Effector CD4-positive, alpha-beta T cell (primary cell): ENCODE measurements at regions not wholly inside any gene's neighbourhood (a gene's known extent, or its start where the extent isn't known, plus 50 kb on each side); places are given as distances from the start of the nearest gene placed in this dataset.
"Not testable (repeated sequence)": the region's sequence is repeated elsewhere in the genome, so short reads cannot be mapped to it uniquely, and the experiment has no call there.

Experiments
- DNase-seq: peaks from one replicate; pipeline ENCODE4 v3.0.0-alpha.2; 2020

GRCh38 chr1:55546553-55546952 lies 331.4 kb upstream of the USP24 start:
- no peak for DNase-seq

GRCh38 chr1:55544826-55545225 lies 329.7 kb upstream of the USP24 start:
- no peak for DNase-seq

DNA sequence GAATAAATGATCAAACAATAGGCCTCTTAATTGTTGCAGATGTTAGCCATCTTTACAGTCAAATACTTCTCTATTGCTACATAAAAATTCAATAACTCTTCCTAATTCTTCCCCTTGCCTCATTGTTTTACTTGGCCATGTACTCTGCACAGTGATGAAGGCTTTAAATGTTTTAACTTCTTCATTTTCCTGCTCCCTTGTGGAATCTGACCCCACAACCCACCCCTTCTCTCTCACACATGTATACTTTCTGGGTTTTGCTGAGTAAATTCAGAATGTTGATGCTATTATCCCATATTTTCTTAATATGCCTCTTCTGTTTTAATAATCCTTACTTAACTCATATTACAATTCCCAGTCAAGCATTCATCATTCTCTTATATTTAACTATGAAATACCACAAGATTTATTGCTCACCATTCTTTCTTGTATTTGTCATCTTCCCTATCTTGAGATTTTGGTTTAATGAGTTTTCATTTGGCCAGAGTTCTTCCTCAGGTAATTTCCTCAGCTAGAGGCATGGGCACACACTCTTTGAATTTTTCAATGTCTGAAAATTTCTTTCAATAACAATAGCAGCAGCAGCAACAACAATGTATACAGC lies 327.8 kb upstream of the USP24 start:
- DNase-seq, result no peak

DNA sequence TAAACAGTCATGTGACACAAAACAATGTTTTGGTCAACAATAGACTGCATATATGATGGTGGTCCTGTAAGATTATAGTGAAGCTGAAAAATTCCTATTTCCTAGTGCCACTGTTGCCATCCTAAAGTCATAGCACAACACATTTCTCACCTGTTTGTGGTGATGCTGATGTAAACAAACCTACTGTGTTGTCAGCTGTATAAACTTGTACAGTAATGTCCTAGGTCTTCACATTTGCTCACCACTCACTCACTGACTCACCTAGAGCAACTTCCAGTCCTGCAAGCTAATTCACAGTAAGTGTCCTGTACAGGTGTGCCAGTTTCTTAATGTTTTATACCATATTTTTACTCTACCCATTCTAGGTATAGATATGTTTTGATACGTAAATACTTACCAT lies 326.1 kb upstream of the USP24 start:
- no peak for DNase-seq

- DNase-seq, result no peak
These were observed 324.7 kb upstream of the USP24 start for GRCh38 chr1:55539652-55540512.

GRCh38 chr1:55538428-55538827 lies 323.3 kb upstream of the USP24 start:
- no peak for DNase-seq

GRCh38 chr1:55536545-55536865 lies 321.3 kb upstream of the USP24 start:
- DNase-seq, result no peak

GRCh38 chr1:55535724-55536544 lies 320.8 kb upstream of the USP24 start:
- DNase-seq, result no peak

DNA sequence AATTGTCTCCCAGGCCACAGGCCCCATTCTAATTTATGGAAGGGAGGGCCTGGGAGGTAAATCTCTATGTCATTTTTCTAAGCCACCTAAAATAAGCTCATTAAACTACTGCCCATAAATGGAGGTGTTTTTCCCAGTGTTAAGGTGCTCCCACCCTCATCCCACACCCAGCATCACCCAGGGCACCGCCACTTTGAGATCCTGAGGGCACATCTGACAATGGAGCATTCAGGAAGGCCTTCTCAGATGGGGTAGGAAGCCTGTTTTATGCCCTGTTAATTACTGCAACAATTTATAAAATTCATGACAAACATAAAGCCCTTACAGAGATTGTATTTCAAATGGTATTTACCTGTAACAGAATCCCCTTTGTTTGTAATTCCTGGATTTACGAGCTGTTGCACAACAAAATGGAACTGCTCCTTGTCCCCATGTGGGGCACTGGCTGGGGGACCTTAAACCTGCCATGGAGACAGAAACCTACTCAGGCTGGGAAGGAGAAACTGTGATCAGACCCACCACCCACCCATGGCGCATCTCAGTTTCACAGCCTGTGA lies 319.5 kb upstream of the USP24 start:
- no peak for DNase-seq

GRCh38 chr1:55531644-55532043 lies 316.5 kb upstream of the USP24 start:
- no peak for DNase-seq

DNA sequence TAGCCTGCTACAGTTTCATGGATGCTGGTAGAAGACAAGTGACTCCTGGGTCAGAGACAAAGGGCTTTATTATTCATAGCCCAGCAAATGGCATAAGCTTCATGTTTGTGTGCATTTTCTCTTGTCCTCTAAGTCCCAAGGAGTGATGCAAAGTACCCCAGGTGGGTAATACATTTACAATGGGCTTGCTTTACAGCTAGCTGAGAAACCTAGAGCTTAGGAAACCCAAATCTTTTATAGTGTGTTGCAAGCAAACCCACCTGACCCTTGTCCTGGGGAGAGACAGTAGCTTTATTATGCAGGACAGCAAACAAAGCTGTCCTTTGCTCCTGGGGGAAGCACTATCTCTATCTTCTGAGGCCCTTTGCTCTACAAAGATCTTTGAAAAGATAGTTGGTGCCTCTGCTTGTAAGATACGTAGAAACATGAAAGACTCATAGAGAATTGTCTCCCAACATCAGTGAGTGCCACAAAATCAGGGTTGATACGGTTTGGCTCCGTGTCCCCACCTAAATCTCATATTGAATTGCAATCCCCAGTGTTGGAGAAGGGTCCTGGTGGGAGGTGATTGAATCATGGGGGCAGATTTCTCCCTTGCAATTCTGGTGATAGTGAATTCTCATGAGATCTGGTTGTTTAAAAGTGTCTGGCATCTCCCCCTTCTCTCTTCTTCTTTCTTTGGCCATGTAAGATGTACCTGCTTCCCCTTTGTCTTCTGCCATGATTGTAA lies 315.8 kb upstream of the USP24 start:
- no peak for DNase-seq

DNA sequence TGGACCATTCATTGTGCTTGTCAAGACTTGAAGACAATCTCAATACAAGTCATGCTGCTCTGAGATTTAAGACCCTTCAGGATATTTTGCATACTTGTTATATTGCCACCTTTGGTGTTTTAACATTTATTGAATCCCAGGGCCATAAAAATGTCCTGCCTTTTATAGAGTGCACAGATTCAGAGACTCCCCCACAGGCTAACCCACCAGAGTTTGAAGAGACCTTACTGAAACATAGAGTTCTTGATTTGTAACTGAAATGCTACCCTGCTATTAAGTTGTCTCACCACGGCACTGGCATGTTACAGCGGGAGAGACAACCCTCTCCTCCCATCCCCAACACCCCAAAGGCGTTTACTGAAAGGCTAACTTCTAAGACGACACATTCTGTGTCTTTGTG lies 313.9 kb upstream of the USP24 start:
- DNase-seq, result no peak

DNA sequence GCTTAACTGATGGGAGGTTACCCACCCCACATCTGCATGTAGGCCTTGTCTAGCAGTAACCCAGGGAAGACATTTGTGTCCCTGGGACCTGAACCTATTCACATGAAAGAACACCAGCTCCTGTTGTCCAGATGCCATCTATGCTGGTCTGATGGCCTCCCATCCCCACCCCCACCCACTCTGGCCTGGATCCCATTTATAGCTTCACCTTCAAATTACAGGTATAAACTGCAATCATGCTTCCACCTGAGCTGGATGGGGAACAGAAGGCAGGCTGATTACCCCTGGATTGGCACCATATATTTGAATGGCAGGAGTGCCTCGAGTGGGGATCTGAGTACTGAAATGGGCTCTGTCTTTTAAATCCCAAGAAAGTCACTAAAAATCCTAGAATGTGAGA lies 312.7 kb upstream of the USP24 start:
- no peak for DNase-seq

DNA sequence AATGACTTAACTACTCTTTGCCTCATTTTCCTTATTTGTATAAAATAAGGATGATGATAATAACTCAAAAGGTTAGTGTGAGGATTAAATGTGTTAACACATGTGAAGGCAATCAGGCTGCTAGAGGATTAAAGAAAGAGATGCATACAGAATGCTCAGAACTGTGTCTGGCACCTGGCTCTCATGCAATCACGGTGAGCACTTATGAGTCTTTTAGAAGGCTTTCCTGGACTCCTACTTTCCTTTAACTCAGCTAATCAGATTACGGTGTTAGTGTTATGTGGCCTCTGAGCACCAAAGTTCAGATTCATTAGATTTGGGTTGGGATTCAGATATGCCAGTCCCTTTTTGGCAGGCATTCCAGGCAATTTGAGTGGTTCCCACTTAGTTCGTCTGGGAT lies 311.6 kb upstream of the USP24 start:
- no peak for DNase-seq

GRCh38 chr1:55524006-55524405 lies 308.8 kb upstream of the USP24 start:
- no peak for DNase-seq

DNA sequence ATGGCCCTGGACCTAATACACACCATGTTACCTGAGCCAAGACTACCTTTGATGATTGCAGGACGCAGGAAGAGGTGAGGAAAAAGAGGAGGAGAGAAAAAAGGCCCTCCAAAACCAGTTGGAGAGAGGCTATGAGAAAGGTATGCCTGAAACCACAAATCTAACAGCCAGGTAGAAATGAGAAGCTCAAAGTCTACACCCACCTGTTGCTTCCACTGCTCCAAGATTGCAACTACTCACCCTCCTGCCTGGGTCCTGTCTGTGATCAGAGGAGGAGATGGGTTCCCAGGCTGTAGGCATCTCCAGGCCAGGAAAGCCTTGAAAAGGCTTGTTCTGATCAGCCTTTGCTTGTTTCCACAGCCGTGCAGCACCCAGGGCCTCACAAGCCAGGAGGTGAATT lies 307.8 kb upstream of the USP24 start:
- DNase-seq, result no peak

DNA sequence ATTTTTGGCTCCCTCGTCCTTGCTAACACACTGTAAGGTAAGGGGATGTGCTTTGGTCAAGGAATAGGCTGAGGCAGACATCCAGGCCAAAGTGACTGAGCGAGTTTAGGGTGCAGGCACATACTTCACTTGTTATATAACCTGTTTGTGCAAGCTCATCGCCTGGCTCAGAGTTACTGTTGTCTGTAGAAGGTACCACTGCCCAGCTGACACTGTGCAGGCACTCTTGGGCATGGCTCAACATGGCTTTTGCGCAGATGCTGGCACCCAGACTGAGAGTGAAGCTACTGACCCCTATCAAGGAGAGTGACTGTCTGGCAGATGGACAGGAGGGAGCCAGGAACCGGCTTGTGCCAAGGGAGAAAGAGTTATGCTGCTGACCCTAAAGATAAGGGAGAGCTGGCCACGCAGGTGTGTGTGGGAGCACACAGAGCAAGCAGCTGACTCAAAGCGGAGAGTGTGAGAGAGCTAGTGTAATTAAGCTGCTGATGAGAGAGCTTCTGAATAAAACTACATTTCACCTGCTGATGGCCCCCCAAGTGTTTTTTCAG lies 307.3 kb upstream of the USP24 start:
- no peak for DNase-seq

DNA sequence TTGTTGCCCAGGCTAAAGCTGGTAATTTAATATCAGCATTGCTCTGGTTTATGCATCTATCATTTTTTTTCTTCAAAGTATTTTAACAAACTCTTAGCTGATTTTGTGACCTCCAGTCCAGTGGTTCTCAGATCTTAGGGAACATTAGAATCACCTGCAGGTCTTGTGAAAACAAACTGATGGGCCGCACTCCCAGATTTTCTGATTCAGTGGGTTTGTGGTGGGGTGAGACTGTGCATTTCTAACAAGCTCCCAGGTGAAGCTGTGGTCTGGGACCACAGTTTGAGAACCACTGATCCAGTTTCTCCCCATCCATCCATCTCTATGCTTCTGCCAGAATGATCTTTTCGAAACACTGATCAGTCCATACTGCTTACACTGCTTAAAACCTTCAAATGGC lies 305.7 kb upstream of the USP24 start:
- DNase-seq, result no peak

DNA sequence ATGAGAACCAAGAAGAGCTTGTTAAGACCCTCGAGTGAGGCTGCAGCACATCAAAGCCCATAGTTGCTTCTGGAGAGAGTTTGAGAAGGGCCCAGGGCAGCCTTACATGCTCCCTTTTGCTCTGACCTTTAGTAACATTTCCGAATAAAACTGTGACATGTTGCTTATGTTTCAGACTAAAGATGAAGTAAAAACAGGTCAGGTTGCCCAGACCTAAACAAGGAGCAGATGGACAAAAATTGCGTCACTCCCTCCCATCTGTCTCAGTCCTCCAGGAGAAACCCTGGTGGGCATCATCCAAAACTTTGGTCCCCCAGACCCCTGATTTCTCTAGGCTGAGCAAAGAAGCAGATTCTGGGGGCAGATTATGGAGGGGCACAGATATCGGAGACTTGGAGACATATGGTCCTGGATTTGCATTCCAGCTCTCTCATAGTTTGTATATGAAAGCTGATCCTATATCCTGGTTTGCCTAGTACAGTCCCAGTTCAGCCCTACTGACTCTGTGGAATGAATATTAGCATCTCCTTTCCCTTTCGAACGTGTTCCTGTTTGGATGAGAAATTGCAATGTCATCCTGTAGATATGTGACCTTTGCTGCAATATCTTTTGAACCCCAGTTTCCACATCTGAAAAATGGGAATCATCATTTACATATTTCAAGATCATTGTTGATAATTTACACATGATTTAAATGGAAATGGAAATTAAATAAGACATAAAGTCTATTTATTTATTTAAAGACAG lies 304.9 kb upstream of the USP24 start:
- no peak for DNase-seq

- no peak for DNase-seq
These were observed 304.1 kb upstream of the USP24 start for GRCh38 chr1:55519276-55519675.

- DNase-seq, result no peak
These were observed 301.9 kb upstream of the USP24 start for GRCh38 chr1:55517036-55517435.

GRCh38 chr1:55514571-55514970 lies 299.4 kb upstream of the USP24 start:
- not testable (repeated sequence) for DNase-seq
